HG03060 (cell line): ENCODE measurements at regions not wholly inside any gene's neighbourhood (a gene's known extent, or its start where the extent isn't known, plus 50 kb on each side); places are given as distances from the start of the nearest gene placed in this dataset.

Experiments
- ATAC-seq: cut with Tn5 transposase; IDR thresholded peaks from one replicate; pipeline ENCODE4 v1.9.1; 2021; ENCODE audit warnings: low read depth, moderate number of reproducible peaks; ENCODE audit not compliant: unreplicated experiment

GRCh38 chr4:37741564-37741963 lies 55.4 kb upstream of the RELL1 start:
- ATAC-seq, result no peak

- no peak for ATAC-seq
Observed at GRCh38 chr4:37740546-37740945, 54.4 kb upstream of the RELL1 start.

- no peak for ATAC-seq
Observed at GRCh38 chr4:37737466-37737865, 51.3 kb upstream of the RELL1 start.
